Astrocyte (in vitro differentiated cells and primary cell): ENCODE measurements at regions not wholly inside any gene's neighbourhood (a gene's known extent, or its start where the extent isn't known, plus 50 kb on each side); places are given as distances from the start of the nearest gene placed in this dataset.
"Not testable (repeated sequence)": the region's sequence is repeated elsewhere in the genome, so short reads cannot be mapped to it uniquely, and the experiment has no call there.

Experiments used
- DNase-seq: peaks from one replicate; pipeline ENCODE4 v3.0.0-alpha.2; 2010; ENCODE audit warnings: low read depth
- FAIRE-seq: peaks from 2 replicates; lab custom pipeline; 2011; peaks lifted over from hg19 to GRCh38; lab: Jason Lieb, UNC
- H2AFZ ChIP-seq: 2 replicates; pipeline ENCODE4 v1.6.0; 2012; ENCODE audit warnings: low read depth, low read length, inconsistent platforms
- H3K27ac ChIP-seq: 2 replicates; pipeline ENCODE4 v1.5.1; 2011; ENCODE audit warnings: low read depth, low read length, inconsistent platforms
- H3K27me3 ChIP-seq: 2 replicates; pipeline ENCODE4 v1.6.0; 2011; ENCODE audit warnings: low read length, inconsistent platforms; ENCODE audit not compliant: insufficient read depth
- H3K36me3 ChIP-seq: 2 replicates; pipeline ENCODE4 v1.5.1; 2011; ENCODE audit warnings: low read length, inconsistent platforms; ENCODE audit not compliant: insufficient read depth
- H3K4me1 ChIP-seq: 2 replicates; pipeline ENCODE4 v1.5.1; 2011; ENCODE audit warnings: low read length, inconsistent platforms; ENCODE audit not compliant: insufficient read depth
- H3K4me2 ChIP-seq: 2 replicates; pipeline ENCODE4 v1.6.0; 2012; ENCODE audit warnings: low read length, inconsistent platforms
- H3K4me3 ChIP-seq: 2 replicates; pipeline ENCODE4 v1.5.1; 2011; ENCODE audit warnings: low read depth, mild to moderate bottlenecking, low read length, inconsistent platforms; ENCODE audit not compliant: insufficient read depth
- H3K79me2 ChIP-seq: 2 replicates; pipeline ENCODE4 v1.6.0; 2012; ENCODE audit warnings: mild to moderate bottlenecking, low read length, inconsistent platforms; ENCODE audit not compliant: insufficient read depth
- H3K9ac ChIP-seq: 2 replicates; pipeline ENCODE4 v1.6.0; 2012; ENCODE audit warnings: mild to moderate bottlenecking, low read length, inconsistent platforms
- H3K9me3 ChIP-seq: 2 replicates; pipeline ENCODE4 v1.5.1; 2012; ENCODE audit warnings: low read depth, mild to moderate bottlenecking, low read length, inconsistent platforms; ENCODE audit not compliant: insufficient read depth
- H4K20me1 ChIP-seq: 2 replicates; pipeline ENCODE4 v1.6.0; 2012; ENCODE audit warnings: low read length, inconsistent platforms; ENCODE audit not compliant: insufficient read depth
- H3K27ac Mint-ChIP-seq: one replicate; pipeline ENCODE4 v1.8.0; 2021; ENCODE audit warnings: mild to moderate bottlenecking, mixed read lengths; ENCODE audit not compliant: unreplicated experiment
- H3K27me3 Mint-ChIP-seq: one replicate; pipeline ENCODE4 v1.8.0; 2021; ENCODE audit warnings: low read depth, mixed read lengths; ENCODE audit not compliant: unreplicated experiment
- H3K36me3 Mint-ChIP-seq: one replicate; pipeline ENCODE4 v1.8.0; 2021; ENCODE audit warnings: low read depth, mixed read lengths; ENCODE audit not compliant: unreplicated experiment
- H3K4me1 Mint-ChIP-seq: one replicate; pipeline ENCODE4 v1.8.0; 2021; ENCODE audit warnings: low read depth, mixed read lengths; ENCODE audit not compliant: unreplicated experiment
- H3K4me3 Mint-ChIP-seq: one replicate; pipeline ENCODE4 v1.8.0; 2021; ENCODE audit warnings: mild to moderate bottlenecking, moderate library complexity, mixed read lengths; ENCODE audit not compliant: unreplicated experiment
- H3K9me3 Mint-ChIP-seq: one replicate; pipeline ENCODE4 v1.8.0; 2021; ENCODE audit warnings: mild to moderate bottlenecking, mixed read lengths; ENCODE audit not compliant: unreplicated experiment
- CTCF ChIP-seq: IDR thresholded peaks from 2 replicates; pipeline ENCODE4 v1.5.1; 2011; ENCODE audit warnings: low read depth, mild to moderate bottlenecking, inconsistent platforms, low read length, moderate library complexity; ENCODE audit not compliant: insufficient read depth
- EZH2 ChIP-seq: IDR thresholded peaks from 2 replicates; pipeline ENCODE4 v1.6.1; 2012; ENCODE audit warnings: mild to moderate bottlenecking, low read length, inconsistent platforms; ENCODE audit not compliant: insufficient read depth

GRCh38 chr13:81350056-81350455 lies 1009.1 kb upstream of the SPRY2 start:
- Histone ChIP-seq H2AFZ (no peak overlapping the region), H3K4me3 (no peak overlapping the region), H3K9ac (no peak overlapping the region), H3K27ac (no peak overlapping the region), H3K9me3 (no peaks in the 10 kb centered on the region), H3K36me3 (no peaks in the 10 kb centered on the region), H3K79me2 (no peaks in the 10 kb centered on the region), H3K27me3 (no peaks in the 10 kb centered on the region), H4K20me1 (no peaks in the 10 kb centered on the region), H3K4me2 (no peak overlapping the region), H3K4me1 (no peaks in the 10 kb centered on the region)
- no peak overlapping the region for H3K4me3 Mint-ChIP-seq
- no peaks in the 10 kb centered on the region for H3K9me3 Mint-ChIP-seq
- no peaks in the 10 kb centered on the region for H3K27me3 Mint-ChIP-seq
- no peak for FAIRE-seq
- H3K27ac Mint-ChIP-seq, result no peak overlapping the region
- no peaks in the 10 kb centered on the region for H3K36me3 Mint-ChIP-seq
- DNase-seq, result no peak
- TF ChIP-seq CTCF (no peak), EZH2 (no peak)
- H3K4me1 Mint-ChIP-seq, result no peaks in the 10 kb centered on the region

- not testable (repeated sequence) for H3K9me3 ChIP-seq, H3K27ac Mint-ChIP-seq, H3K4me3 Mint-ChIP-seq, H3K79me2 ChIP-seq, H3K36me3 ChIP-seq, H3K4me1 Mint-ChIP-seq, H2AFZ ChIP-seq, H3K27me3 Mint-ChIP-seq, FAIRE-seq, H3K4me1 ChIP-seq, H3K9ac ChIP-seq, H3K4me3 ChIP-seq, H3K27me3 ChIP-seq, H3K36me3 Mint-ChIP-seq, DNase-seq, H3K4me2 ChIP-seq, H3K27ac ChIP-seq, H3K9me3 Mint-ChIP-seq, H4K20me1 ChIP-seq
Observed at GRCh38 chr13:81340118-81341069, 999.5 kb upstream of the SPRY2 start.

GRCh38 chr13:81339666-81340065 lies 998.7 kb upstream of the SPRY2 start:
- not testable (repeated sequence) for H3K9me3 ChIP-seq, H3K36me3 Mint-ChIP-seq, H3K9ac ChIP-seq, H3K27me3 ChIP-seq, H3K4me3 ChIP-seq, H3K27me3 Mint-ChIP-seq, H3K4me2 ChIP-seq, H3K79me2 ChIP-seq, H2AFZ ChIP-seq, DNase-seq, H3K27ac ChIP-seq, H3K9me3 Mint-ChIP-seq, FAIRE-seq, H3K36me3 ChIP-seq, H3K4me3 Mint-ChIP-seq, H3K4me1 Mint-ChIP-seq, H4K20me1 ChIP-seq, H3K4me1 ChIP-seq, H3K27ac Mint-ChIP-seq
